Fibroblast of skin of left biceps (primary cell): ENCODE measurements at regions not wholly inside any gene's neighbourhood (a gene's known extent, or its start where the extent isn't known, plus 50 kb on each side); places are given as distances from the start of the nearest gene placed in this dataset.

Experiments used
- DNase-seq, 2 experiments: peaks; one replicate each; pipeline ENCODE4 v3.0.0-alpha.2; 2013; ENCODE audit warnings: low read depth in 2 of 2

- no peak for DNase-seq
Observed at GRCh38 chr2:36059691-36060090, 295.9 kb upstream of the CRIM1 start.

DNA sequence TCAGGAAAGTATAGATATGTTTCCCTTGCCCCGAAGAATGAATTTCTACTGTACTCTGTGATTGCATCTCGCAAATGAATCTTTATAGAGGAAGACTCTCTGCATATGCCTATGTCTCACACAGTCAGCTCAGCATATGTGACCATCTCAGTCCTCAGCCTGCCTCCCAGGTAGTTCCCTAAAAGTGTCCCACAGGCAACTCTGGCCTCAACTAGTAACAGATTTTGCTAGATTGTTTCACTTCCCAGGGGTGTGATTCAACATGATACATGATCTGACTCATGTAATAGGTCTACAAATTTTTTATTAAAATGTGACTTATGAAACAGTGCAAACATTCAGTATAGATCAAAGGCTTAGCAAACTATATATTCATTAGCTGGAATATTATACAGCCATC, 296.6 kb upstream of the CRIM1 start:
- no peak for DNase-seq

- no peak for DNase-seq
Observed at GRCh38 chr2:36058076-36058475, 297.5 kb upstream of the CRIM1 start.

DNA sequence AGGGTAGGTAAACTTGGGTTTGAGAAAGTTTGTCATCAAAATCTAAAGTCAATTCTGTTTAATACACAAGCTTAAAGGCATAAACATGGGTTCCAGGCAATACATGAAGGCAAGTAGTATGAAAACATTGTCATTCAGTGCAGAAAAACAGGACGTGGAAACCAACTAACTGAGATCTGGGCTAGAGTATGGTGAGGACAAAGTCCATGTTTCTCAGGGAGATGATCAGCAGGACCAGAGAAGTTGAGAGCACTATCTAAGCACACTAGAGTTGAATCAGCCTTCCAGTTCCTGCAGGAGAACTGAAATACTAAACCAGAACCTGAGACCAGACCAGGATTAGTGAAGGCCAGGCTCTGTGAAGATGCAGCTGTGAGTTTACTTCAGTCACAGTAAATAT, 302.8 kb upstream of the CRIM1 start:
- no peak for DNase-seq

GRCh38 chr2:36044411-36044810, 311.2 kb upstream of the CRIM1 start:
- no peak for DNase-seq

- no peak for DNase-seq
Observed at GRCh38 chr2:36035137-36035536, 320.4 kb upstream of the CRIM1 start.

DNA sequence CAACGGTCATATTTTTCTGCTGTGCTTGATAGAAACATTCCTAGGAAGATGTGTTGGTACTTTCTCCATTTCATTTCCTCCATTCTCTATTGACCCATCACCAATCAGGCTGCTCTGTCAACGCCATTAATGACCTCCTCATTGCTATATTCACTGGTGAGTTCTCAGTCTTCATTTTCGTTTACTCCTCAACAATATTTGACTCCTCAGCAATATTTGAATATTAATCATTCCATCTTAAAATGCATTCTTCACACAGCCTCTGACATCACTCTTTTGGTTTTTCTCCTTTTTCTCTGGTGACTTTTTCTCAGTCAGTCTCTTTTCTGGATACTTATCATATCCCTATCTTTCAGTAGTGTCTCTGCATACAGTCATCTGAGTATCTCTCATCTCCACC, 323.5 kb upstream of the CRIM1 start:
- DNase-seq: no peak

DNA sequence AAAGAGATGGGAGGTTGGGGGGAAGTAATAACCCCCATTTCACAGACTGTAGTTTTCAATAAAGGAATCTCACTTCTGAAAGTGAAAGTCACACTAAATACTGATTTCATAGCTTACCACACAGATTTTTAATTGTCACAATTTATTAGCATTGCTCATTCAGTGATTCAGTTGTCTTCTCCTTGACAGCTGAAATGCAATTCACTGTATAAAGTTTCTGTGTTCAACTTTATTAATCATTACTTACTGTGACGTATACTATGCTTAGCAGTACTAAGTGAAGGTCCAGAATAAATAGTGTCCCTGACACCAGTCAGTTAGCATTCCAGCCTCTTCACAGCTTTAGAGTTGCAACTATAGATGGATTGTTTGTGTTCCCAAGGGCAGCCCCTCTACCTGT, 324.1 kb upstream of the CRIM1 start:
- DNase-seq: no peak

GRCh38 chr2:36027616-36028015, 328.0 kb upstream of the CRIM1 start:
- no peak for DNase-seq

DNA sequence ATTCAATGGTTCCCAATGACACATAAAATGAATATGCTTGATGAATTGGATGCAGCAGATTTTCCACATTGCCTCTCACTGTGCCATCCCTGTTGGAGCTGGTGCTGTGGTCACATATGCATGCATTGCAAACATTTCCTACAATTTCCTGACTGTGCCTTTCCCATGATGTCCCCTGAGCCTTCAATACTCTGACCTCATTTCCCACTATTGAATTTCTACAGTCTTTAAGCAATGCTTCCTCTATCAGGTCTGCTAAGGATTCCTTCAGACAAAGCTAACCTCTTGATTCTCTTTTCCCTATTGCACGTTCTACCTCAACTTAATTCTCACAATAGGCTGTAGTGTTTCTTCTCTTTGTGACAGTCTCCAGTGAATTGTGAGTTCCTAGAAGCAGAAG, 342.5 kb upstream of the CRIM1 start:
- DNase-seq: no peak

GRCh38 chr2:36006444-36006843, 349.1 kb upstream of the CRIM1 start:
- DNase-seq: no peak

DNA sequence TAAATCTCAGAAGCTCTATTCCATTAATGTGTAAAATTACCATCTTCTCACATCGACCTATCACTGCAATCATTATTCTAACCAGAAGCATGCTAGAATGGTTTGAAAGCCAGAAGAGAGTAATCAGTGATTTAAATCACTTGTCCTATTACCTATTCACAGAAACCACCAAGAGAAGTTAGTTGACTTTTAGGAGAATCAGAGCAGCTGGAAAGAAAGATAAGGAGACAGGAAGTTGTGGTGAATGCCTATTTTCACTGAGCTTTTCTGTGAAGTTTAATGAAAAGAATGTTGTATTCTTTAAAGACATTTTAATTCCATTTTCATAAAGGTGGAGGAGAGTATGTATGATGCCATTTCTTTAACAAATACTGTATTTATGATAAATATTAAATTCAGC, 352.6 kb upstream of the CRIM1 start:
- no peak for DNase-seq

- no peak for DNase-seq
Observed at GRCh38 chr2:35997488-35997887, 358.1 kb upstream of the CRIM1 start.

- no peak for DNase-seq
Observed at GRCh38 chr2:35989503-35989902, 366.1 kb upstream of the CRIM1 start.

- DNase-seq: no peak
Observed at GRCh38 chr2:35989040-35989439, 366.5 kb upstream of the CRIM1 start.

DNA sequence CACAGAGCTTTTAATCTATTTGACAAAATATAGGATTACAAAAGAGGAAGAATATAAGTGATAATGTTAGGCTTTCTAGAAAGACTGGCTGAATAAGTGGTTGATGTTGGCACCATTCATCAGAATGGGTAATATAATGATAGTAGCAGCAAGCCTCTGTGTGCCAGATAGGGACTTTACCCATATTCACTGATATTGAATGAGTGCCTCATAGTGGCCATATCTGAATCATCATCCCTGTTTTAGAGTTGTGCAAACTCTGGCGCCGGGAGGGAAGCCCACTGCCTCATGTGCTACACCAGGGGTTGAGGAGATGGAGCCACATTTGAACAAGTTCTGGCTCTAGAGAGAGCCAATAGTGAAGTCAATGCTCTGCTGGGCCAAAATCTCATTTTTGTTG, 368.7 kb upstream of the CRIM1 start:
- no peak for DNase-seq

DNA sequence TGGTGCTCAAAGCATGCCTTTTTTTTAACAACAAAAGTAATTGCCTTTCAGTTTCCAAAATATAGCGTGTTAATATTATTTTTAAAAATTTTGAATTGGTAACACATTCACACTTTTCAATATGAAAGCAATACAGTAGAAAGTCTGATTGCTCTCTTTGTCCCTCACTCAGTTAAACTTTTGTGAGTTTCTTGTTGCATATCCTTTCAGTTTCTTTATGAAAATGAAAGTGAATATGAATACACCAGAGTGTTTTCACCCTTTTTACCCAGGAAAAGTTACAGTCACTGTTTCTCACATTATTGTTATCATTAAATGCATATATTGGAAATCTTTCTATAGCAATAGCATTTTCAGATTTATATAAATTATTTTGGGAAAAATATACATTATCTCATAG, 377.4 kb upstream of the CRIM1 start:
- DNase-seq: no peak

DNA sequence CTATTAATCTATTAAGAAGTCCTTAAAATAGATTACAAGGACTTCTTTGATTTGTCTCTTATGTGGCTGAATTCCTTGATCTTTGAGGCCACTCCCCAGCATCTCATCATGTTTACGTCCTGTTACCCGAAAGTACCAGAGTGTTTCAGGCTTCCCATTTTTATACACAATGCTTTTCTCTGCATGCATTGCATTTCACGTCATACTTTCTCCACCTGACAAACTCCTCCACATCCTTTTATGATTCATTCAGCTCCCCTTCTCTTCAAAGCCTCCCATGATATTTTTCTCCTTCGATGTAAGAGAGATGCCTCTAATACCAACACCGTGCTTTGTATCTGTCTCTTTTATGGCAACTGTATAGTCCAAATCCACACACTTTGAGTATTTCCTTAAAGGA, 379.0 kb upstream of the CRIM1 start:
- no peak for DNase-seq

DNA sequence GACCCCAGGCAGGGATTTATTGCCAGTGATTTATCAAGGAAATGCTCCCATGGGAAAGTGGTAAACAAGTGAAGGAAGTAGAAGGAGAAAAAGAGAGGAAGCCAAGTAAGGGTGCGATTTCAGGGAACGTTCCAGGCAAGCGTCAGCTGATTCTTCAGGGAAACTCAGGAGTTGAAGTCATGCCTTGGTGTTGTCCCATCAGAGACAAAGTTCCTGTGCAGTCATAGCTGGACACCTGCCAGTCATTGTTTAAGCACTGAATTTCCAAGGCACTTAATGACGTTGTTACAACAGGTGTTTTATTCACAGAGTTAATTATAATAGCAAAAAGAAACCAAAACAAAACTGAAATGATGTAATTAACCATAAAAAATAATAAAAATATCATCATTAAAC, 381.8 kb upstream of the CRIM1 start:
- DNase-seq: no peak

- peak in 1 of 2 experiments; percentile 1 for DNase-seq
Observed at GRCh38 chr2:35973132-35973736, 382.3 kb upstream of the CRIM1 start.

- DNase-seq: no peak
Observed at GRCh38 chr2:35963824-35964223, 391.8 kb upstream of the CRIM1 start.

GRCh38 chr2:35963357-35963756, 392.2 kb upstream of the CRIM1 start:
- DNase-seq: no peak

GRCh38 chr2:35962585-35963146, 392.9 kb upstream of the CRIM1 start:
- no peak for DNase-seq

DNA sequence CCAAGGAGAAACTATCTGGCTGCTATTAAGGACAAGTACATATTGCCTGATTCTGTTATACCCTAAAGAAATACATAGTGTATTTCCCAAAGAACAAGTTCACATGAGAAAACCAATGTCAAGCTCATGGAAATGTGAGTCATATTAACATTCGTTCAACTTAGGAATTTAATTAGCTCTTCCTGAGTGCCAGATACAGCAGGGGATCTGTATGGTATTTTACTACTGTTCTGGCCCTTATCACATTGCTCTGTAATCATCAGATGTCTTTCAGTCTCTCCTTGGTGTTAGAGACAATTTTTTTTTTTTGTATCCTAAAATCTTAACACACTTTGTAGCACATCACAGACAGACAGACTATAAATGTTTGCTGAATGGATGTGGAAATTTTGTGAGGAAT, 395.0 kb upstream of the CRIM1 start:
- no peak for DNase-seq
